HCT116 (cell line): ENCODE measurements at regions not wholly inside any gene's neighbourhood (a gene's known extent, or its start where the extent isn't known, plus 50 kb on each side); places are given as distances from the start of the nearest gene placed in this dataset.

ENCODE experiments used
- ATAC-seq: fragments of 200-7000 bp; cut with Tn5 transposase; 2 replicates; pipeline ENCODE4 v1.9.1; 2020; ENCODE audit warnings: mild to moderate bottlenecking, moderate library complexity
- BruUV-seq: library from RNA; stranded (reverse); fragments of 400-500 nt; replicated peaks from 2 replicates; lab custom pipeline; 2021; lab: Mats Ljungman, UMichigan
- CTCF ChIA-PET: fragments of 300-600 bp; sonication (Branson Sonifier 250); formaldehyde crosslinking; loops from one replicate; lab custom pipeline; 2021; ENCODE audit warnings: antibody characterized with exemption; lab: Charles Lee
- POLR2A ChIA-PET: fragments of 300-600, 350-600 bp; sonication (Branson Sonifier 250); formaldehyde crosslinking; loops from one replicate; lab custom pipeline; 2021; ENCODE audit warnings: antibody characterized with exemption; lab: Charles Lee
- RAD21 ChIA-PET, 2 experiments: fragments of 300-600 bp; sonication (Branson Sonifier 250); formaldehyde crosslinking; loops; one replicate each; lab custom pipeline; 2023; ENCODE audit warnings: low total read pairs in 2 of 2; ENCODE audit not compliant: uncharacterized antibody in 2 of 2, unreplicated experiment in 2 of 2, low non-redundant PET in 1 of 2; lab: Charles Lee
- DNase-seq: peaks from one replicate; pipeline ENCODE4 v3.0.0-alpha.2; 2010; ENCODE audit warnings: low read depth, low spot score
- H2AFZ ChIP-seq: fragments of 200-600 bp; shearing (Covaris generic), sonication (generic); 2 replicates; pipeline ENCODE4 v1.6.1; 2017; ENCODE audit warnings: low read depth, mixed run types, mixed read lengths, antibody characterized with exemption, low read length; ENCODE audit not compliant: poor library complexity, severe bottlenecking
- H3K27ac ChIP-seq: 2 replicates; pipeline ENCODE4 v1.5.1; 2012; ENCODE audit warnings: low read depth, low read length
- H3K27me3 ChIP-seq: fragments of 200-600 bp; sonication (generic); 2 replicates; pipeline ENCODE4 v1.6.1; 2016; ENCODE audit warnings: mixed run types, low read length, mixed read lengths; ENCODE audit not compliant: insufficient read depth
- H3K36me3 ChIP-seq, 2 experiments: fragments of 200-500 bp in 1 of 2; fragments of 200-600 bp in 1 of 2; sonication (Bioruptor generic) in 1 of 2; sonication (generic) in 1 of 2; 2 replicates each; pipeline versions ENCODE4 v1.5.1 to v1.6.1; 2014 to 2016; ENCODE audit warnings: low read length in 2 of 2, inconsistent platforms in 1 of 2, mixed read lengths in 1 of 2, mixed run types in 1 of 2; ENCODE audit not compliant: insufficient read depth in 2 of 2, control insufficient read depth in 1 of 2
- H3K4me1 ChIP-seq, 2 experiments: fragments of 200-600 bp in 1 of 2; sonication (generic) in 1 of 2; 2 replicates each; pipeline versions ENCODE4 v1.5.1 to v1.6.1; 2012 to 2017; ENCODE audit warnings: low read length in 2 of 2, inconsistent platforms in 1 of 2, mild to moderate bottlenecking in 1 of 2, mixed read lengths in 1 of 2, mixed run types in 1 of 2, moderate library complexity in 1 of 2; ENCODE audit not compliant: insufficient read depth in 2 of 2, control insufficient read depth in 1 of 2
- H3K4me2 ChIP-seq: fragments of 200-600 bp; sonication (generic); 2 replicates; pipeline ENCODE4 v1.6.1; 2017; ENCODE audit warnings: mixed run types, low read length, mixed read lengths
- H3K4me3 ChIP-seq, 2 experiments: fragments of 200-600 bp in 1 of 2; sonication (generic) in 1 of 2; replicated peaks in 1 of 2; 2 replicates each; pipeline ENCODE4 v1.5.1; 2011 to 2016; ENCODE audit warnings: low read length in 2 of 2, control low read depth in 1 of 2, low read depth in 1 of 2, mild to moderate bottlenecking in 1 of 2, mixed read lengths in 1 of 2, mixed run types in 1 of 2
- H3K79me2 ChIP-seq: fragments of 200-600 bp; sonication (generic); 2 replicates; pipeline ENCODE4 v1.6.1; 2017; ENCODE audit warnings: mild to moderate bottlenecking, mixed run types, low read length, moderate library complexity, mixed read lengths; ENCODE audit not compliant: insufficient read depth
- H3K9ac ChIP-seq: fragments of 200-600 bp; sonication (generic); 2 replicates; pipeline ENCODE4 v1.6.1; 2016; ENCODE audit warnings: low read length, mixed read lengths
- H3K9me2 ChIP-seq: fragments of 200-600 bp; sonication (generic), shearing (Covaris generic); 2 replicates; pipeline ENCODE4 v1.6.1; 2017; ENCODE audit warnings: mixed run types, mild to moderate bottlenecking, moderate library complexity; ENCODE audit not compliant: insufficient read depth
- H3K9me3 ChIP-seq, 2 experiments: fragments of 200-500 bp in 1 of 2; fragments of 200-600 bp in 1 of 2; sonication (Bioruptor generic) in 1 of 2; sonication (generic) in 1 of 2; 2 replicates each; pipeline ENCODE4 v1.6.1; 2014 to 2017; ENCODE audit warnings: low read length in 2 of 2, mixed read lengths in 2 of 2, inconsistent platforms in 1 of 2, low read depth in 1 of 2, mild to moderate bottlenecking in 1 of 2, mixed run types in 1 of 2, moderate library complexity in 1 of 2; ENCODE audit not compliant: control insufficient read depth in 1 of 2, insufficient read depth in 1 of 2
- H4K20me1 ChIP-seq: fragments of 200-600 bp; sonication (generic), shearing (Covaris generic); 2 replicates; pipeline ENCODE4 v1.6.1; 2017; ENCODE audit warnings: mixed run types, mild to moderate bottlenecking, moderate library complexity; ENCODE audit not compliant: insufficient read depth
- CBX3 ChIP-seq: IDR thresholded peaks from 2 replicates; pipeline ENCODE4 v1.6.1; 2012; ENCODE audit warnings: low read depth
- CEBPB ChIP-seq: IDR thresholded peaks from 2 replicates; pipeline ENCODE4 v1.6.1; 2012; ENCODE audit warnings: low read depth
- EGR1 ChIP-seq: IDR thresholded peaks from 2 replicates; pipeline ENCODE4 v1.6.1; 2012; ENCODE audit warnings: low read depth
- ELF1 ChIP-seq: IDR thresholded peaks from 2 replicates; pipeline ENCODE4 v1.6.1; 2012; ENCODE audit warnings: low read depth, borderline replicate concordance
- EZH2 ChIP-seq: fragments of 200-600 bp; sonication (generic); IDR thresholded peaks from 2 replicates; pipeline ENCODE4 v1.6.1; 2017; ENCODE audit warnings: antibody characterized with exemption, mixed run types
- JUND ChIP-seq: IDR thresholded peaks from 2 replicates; pipeline ENCODE4 v1.6.1; 2012
- POLR2A ChIP-seq: IDR thresholded peaks from 2 replicates; pipeline ENCODE4 v1.7.0; 2011; ENCODE audit warnings: borderline replicate concordance; ENCODE audit not compliant: insufficient read depth, insufficient read length; ENCODE audit errors: extremely low read depth
- RAD21 ChIP-seq: IDR thresholded peaks from 2 replicates; pipeline ENCODE4 v1.6.1; 2012; ENCODE audit warnings: low read depth, mild to moderate bottlenecking
- SIN3A ChIP-seq: IDR thresholded peaks from 2 replicates; pipeline ENCODE4 v1.6.1; 2012; ENCODE audit warnings: low read depth
- SRF ChIP-seq: IDR thresholded peaks from 2 replicates; pipeline ENCODE4 v1.6.1; 2012; ENCODE audit warnings: low read depth
- TCF7L2 ChIP-seq: IDR thresholded peaks from 2 replicates; pipeline ENCODE4 v1.7.0; 2011; ENCODE audit warnings: borderline replicate concordance, inconsistent platforms; ENCODE audit not compliant: insufficient read depth, insufficient read length; ENCODE audit errors: extremely low read depth
- YY1 ChIP-seq: IDR thresholded peaks from 2 replicates; pipeline ENCODE4 v1.6.1; 2011; ENCODE audit warnings: low read length, low read depth, moderate library complexity, mild to moderate bottlenecking; ENCODE audit not compliant: insufficient replicate concordance; ENCODE audit errors: extremely low read depth
- intact Hi-C: fragments of 100-400 bp; cut with micrococcal nuclease; formaldehyde crosslinking; loops from 2 replicates; pipeline ENCODE4 v1.10.0; 2022
- TF ChIP-seq, protein P1 (sequence below): IDR thresholded peaks from 2 replicates; pipeline ENCODE4 v1.6.1; 2012
- TF ChIP-seq, protein P2 (sequence below): IDR thresholded peaks from 2 replicates; pipeline ENCODE4 v1.6.1; 2012
- TF ChIP-seq, protein P3 (sequence below), 3 experiments: fragments of 200-600 bp in 1 of 3; sonication (generic) in 1 of 3; IDR thresholded peaks in 2 of 3; conservative IDR thresholded peaks in 1 of 3; 2 replicates each; pipeline ENCODE4 v1.5.1; 2012 to 2017; ENCODE audit warnings: low read depth in 2 of 3, low read length in 2 of 3, antibody characterized with exemption in 1 of 3, borderline replicate concordance in 1 of 3, control low read depth in 1 of 3, mild to moderate bottlenecking in 1 of 3, mixed read lengths in 1 of 3, mixed run types in 1 of 3, moderate library complexity in 1 of 3; ENCODE audit not compliant: insufficient read depth in 1 of 3
- TF ChIP-seq, protein P4 (sequence below): IDR thresholded peaks from 2 replicates; pipeline ENCODE4 v1.6.1; 2012; ENCODE audit warnings: low read depth

DNA sequence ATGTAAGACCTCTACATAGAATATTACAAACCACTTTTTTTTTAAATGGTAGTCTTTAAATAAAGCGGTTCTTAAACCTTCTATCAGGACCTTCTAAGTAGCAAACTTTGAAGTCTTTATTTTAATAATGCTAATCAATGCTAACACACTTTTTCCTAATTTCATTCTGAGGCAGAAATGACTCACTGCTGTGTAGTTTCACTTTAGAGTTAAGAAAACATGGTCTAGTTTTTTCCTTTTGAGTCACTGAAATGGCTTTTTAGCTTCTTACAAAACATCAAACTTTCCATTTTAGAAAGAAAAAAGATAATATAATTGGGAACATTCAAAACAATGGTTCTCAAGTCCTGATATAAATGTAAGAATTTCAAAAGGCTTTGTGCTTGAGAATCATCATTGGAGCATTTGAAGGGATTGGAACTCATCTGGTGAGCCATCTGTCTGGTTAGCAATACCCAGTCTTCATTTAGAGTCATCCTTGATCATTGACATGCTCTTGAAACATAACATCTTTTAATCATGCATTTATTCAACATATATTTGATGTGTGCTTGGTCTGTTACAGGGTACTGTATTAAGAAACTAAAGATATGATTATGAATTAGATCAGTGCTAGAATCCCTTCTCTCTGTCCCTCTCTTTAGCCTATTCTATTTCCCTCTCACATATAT is 258.3 kb upstream of the MON1B start:
- CTCF ChIA-PET = no interaction called here
- no peaks in the 10 kb centered on the region for H3K27me3 ChIP-seq
- H3K36me3 ChIP-seq = no peaks in the 10 kb centered on the region
- POLR2A ChIA-PET = no interaction called here
- no peak overlapping the region for H3K27ac ChIP-seq
- no peak for ATAC-seq
- no peak overlapping the region for H3K9ac ChIP-seq
- no peaks in the 10 kb centered on the region for H4K20me1 ChIP-seq
- RAD21 ChIA-PET = no interaction called here
- no peak overlapping the region for H3K4me3 ChIP-seq
- H2AFZ ChIP-seq = no peak overlapping the region
- H3K9me2 ChIP-seq = no peaks in the 10 kb centered on the region
- no peak for TF ChIP-seq SRF
- no peak for DNase-seq
- H3K4me1 ChIP-seq = no peaks in the 10 kb centered on the region
- intact Hi-C loops = no loop called here
- no peaks in the 10 kb centered on the region; a peak in 1 of 4 replicates for H3K9me3 ChIP-seq
- no peaks in the 10 kb centered on the region for H3K79me2 ChIP-seq
- no TSS peak for BruUV-seq
- no peak overlapping the region for H3K4me2 ChIP-seq

DNA sequence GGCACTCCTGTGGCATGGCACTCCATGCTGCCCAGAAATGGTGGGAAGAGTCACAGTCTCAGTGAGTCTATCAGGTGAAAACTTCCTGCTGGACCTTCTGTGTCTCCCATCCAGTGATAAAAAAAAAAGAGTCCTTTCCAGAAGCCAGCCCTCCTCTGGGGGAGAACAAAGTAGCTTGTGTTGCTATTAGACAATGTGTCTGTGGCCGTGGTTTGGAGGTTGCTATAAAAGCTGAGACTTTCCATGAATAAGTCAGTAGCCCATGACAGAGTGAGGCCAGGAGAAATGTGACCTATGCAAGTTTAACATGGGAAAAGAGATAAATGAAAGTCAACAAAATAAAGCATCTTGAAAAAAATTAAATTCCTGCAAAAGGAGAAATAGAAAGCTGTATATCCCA is 250.7 kb upstream of the MON1B start:
- H3K27me3 ChIP-seq = no peaks in the 10 kb centered on the region
- TF ChIP-seq YY1 (no peak), SIN3A (no peak), POLR2A (no peak), JUND (no peak), ELF1 (no peak), CBX3 (no peak), RAD21 (no peak), EGR1 (no peak), EZH2 (no peak), TCF7L2 (no peak), SRF (no peak), CEBPB (no peak)
- TF ChIP-seq, protein P1, sequence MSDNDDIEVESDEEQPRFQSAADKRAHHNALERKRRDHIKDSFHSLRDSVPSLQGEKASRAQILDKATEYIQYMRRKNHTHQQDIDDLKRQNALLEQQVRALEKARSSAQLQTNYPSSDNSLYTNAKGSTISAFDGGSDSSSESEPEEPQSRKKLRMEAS = no peak
- TF ChIP-seq, protein P2, sequence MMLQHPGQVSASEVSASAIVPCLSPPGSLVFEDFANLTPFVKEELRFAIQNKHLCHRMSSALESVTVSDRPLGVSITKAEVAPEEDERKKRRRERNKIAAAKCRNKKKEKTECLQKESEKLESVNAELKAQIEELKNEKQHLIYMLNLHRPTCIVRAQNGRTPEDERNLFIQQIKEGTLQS = no peak
- TF ChIP-seq, protein P3, sequence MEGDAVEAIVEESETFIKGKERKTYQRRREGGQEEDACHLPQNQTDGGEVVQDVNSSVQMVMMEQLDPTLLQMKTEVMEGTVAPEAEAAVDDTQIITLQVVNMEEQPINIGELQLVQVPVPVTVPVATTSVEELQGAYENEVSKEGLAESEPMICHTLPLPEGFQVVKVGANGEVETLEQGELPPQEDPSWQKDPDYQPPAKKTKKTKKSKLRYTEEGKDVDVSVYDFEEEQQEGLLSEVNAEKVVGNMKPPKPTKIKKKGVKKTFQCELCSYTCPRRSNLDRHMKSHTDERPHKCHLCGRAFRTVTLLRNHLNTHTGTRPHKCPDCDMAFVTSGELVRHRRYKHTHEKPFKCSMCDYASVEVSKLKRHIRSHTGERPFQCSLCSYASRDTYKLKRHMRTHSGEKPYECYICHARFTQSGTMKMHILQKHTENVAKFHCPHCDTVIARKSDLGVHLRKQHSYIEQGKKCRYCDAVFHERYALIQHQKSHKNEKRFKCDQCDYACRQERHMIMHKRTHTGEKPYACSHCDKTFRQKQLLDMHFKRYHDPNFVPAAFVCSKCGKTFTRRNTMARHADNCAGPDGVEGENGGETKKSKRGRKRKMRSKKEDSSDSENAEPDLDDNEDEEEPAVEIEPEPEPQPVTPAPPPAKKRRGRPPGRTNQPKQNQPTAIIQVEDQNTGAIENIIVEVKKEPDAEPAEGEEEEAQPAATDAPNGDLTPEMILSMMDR (IDR thresholded peaks at IDR 0.05 in 2 of 3, conservative IDR thresholded peaks at IDR 0.05 in 1 of 3; ENCODE audit: borderline replicate concordance in 1 of 3, insufficient read depth in 1 of 3, low read depth in 2 of 3, low read length in 2 of 3) = no peak
- TF ChIP-seq, protein P4, sequence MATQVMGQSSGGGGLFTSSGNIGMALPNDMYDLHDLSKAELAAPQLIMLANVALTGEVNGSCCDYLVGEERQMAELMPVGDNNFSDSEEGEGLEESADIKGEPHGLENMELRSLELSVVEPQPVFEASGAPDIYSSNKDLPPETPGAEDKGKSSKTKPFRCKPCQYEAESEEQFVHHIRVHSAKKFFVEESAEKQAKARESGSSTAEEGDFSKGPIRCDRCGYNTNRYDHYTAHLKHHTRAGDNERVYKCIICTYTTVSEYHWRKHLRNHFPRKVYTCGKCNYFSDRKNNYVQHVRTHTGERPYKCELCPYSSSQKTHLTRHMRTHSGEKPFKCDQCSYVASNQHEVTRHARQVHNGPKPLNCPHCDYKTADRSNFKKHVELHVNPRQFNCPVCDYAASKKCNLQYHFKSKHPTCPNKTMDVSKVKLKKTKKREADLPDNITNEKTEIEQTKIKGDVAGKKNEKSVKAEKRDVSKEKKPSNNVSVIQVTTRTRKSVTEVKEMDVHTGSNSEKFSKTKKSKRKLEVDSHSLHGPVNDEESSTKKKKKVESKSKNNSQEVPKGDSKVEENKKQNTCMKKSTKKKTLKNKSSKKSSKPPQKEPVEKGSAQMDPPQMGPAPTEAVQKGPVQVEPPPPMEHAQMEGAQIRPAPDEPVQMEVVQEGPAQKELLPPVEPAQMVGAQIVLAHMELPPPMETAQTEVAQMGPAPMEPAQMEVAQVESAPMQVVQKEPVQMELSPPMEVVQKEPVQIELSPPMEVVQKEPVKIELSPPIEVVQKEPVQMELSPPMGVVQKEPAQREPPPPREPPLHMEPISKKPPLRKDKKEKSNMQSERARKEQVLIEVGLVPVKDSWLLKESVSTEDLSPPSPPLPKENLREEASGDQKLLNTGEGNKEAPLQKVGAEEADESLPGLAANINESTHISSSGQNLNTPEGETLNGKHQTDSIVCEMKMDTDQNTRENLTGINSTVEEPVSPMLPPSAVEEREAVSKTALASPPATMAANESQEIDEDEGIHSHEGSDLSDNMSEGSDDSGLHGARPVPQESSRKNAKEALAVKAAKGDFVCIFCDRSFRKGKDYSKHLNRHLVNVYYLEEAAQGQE = no peak

More for the DNA sequence above, 250.7 kb upstream of the MON1B start:
- H3K79me2 ChIP-seq = no peaks in the 10 kb centered on the region
- H3K4me3 ChIP-seq = no peak overlapping the region
- H3K9me2 ChIP-seq = no peaks in the 10 kb centered on the region
- no peaks in the 10 kb centered on the region for H3K4me1 ChIP-seq
- no peak overlapping the region for H3K27ac ChIP-seq
- ChIA-PET CTCF (no interaction called here), POLR2A (no interaction called here), RAD21 (no interaction called here)
- DNase-seq (no peak), ATAC-seq (no peak)
- no peaks in the 10 kb centered on the region for H3K36me3 ChIP-seq
- no peak overlapping the region for H3K9ac ChIP-seq
- no peaks in the 10 kb centered on the region for H3K9me3 ChIP-seq
- H4K20me1 ChIP-seq = no peaks in the 10 kb centered on the region
- no TSS peak for BruUV-seq
- H3K4me2 ChIP-seq = no peak overlapping the region
- intact Hi-C loops = no loop called here
- H2AFZ ChIP-seq = no peak overlapping the region
